ENCODE measurements at regions not wholly inside any gene's neighbourhood (a gene's known extent, or its start where the extent isn't known, plus 50 kb on each side); places are given as distances from the start of the nearest gene placed in this dataset.
"Not testable (repeated sequence)": the region's sequence is repeated elsewhere in the genome, so short reads cannot be mapped to it uniquely, and the experiment has no call there.

GRCh38 chr12:67077617-67078016 is 191.5 kb upstream of the CAND1 start:
- DNase-seq (ENCODE audit: low read depth), result no peak

- DNase-seq (ENCODE audit: low read depth), result no peak
These were observed 190.2 kb upstream of the CAND1 start for GRCh38 chr12:67078957-67079356.

- DNase-seq (ENCODE audit: low read depth), result no peak
These were observed 188.5 kb upstream of the CAND1 start for GRCh38 chr12:67080637-67081036.

- DNase-seq (ENCODE audit: low read depth), result no peak
These were observed 186.9 kb upstream of the CAND1 start for GRCh38 chr12:67082221-67082620.

GRCh38 chr12:67085699-67086098 is 183.5 kb upstream of the CAND1 start:
- DNase-seq (ENCODE audit: low read depth), result no peak

GRCh38 chr12:67086116-67086515 is 183.0 kb upstream of the CAND1 start:
- no peak for DNase-seq (ENCODE audit: low read depth)

- no peak for DNase-seq (ENCODE audit: low read depth)
These were observed 180.6 kb upstream of the CAND1 start for GRCh38 chr12:67088401-67089118.

GRCh38 chr12:67091204-67091603 is 178.0 kb upstream of the CAND1 start:
- no peak for DNase-seq (ENCODE audit: low read depth)

GRCh38 chr12:67091678-67092077 is 177.5 kb upstream of the CAND1 start:
- DNase-seq (ENCODE audit: low read depth), result no peak

- DNase-seq (ENCODE audit: low read depth), result not testable (repeated sequence)
These were observed 176.2 kb upstream of the CAND1 start for GRCh38 chr12:67092934-67093333.

GRCh38 chr12:67096533-67097318 is 172.4 kb upstream of the CAND1 start:
- DNase-seq (ENCODE audit: low read depth), result no peak

GRCh38 chr12:67099858-67100257 is 169.3 kb upstream of the CAND1 start:
- no peak for DNase-seq (ENCODE audit: low read depth)

GRCh38 chr12:67103521-67103920 is 165.6 kb upstream of the CAND1 start:
- DNase-seq (ENCODE audit: low read depth), result no peak

GRCh38 chr12:67107235-67107634 is 161.9 kb upstream of the CAND1 start:
- DNase-seq (ENCODE audit: low read depth), result no peak

GRCh38 chr12:67107751-67108269 is 161.3 kb upstream of the CAND1 start:
- DNase-seq (ENCODE audit: low read depth), result no peak

- not testable (repeated sequence) for DNase-seq (ENCODE audit: low read depth)
These were observed 158.8 kb upstream of the CAND1 start for GRCh38 chr12:67110345-67110744.

- DNase-seq (ENCODE audit: low read depth), result no peak
These were observed 158.0 kb upstream of the CAND1 start for GRCh38 chr12:67111182-67111581.

GRCh38 chr12:67112586-67112985 is 156.6 kb upstream of the CAND1 start:
- DNase-seq (ENCODE audit: low read depth), result no peak

GRCh38 chr12:67116134-67116533 is 153.0 kb upstream of the CAND1 start:
- no peak for DNase-seq (ENCODE audit: low read depth)

GRCh38 chr12:67122584-67122983 is 146.6 kb upstream of the CAND1 start:
- no peak for DNase-seq (ENCODE audit: low read depth)

GRCh38 chr12:67137256-67137655 is 131.9 kb upstream of the CAND1 start:
- no peak for DNase-seq (ENCODE audit: low read depth)

- DNase-seq (ENCODE audit: low read depth), result no peak
These were observed 127.7 kb upstream of the CAND1 start for GRCh38 chr12:67141296-67142018.

GRCh38 chr12:67145692-67146091 is 123.5 kb upstream of the CAND1 start:
- DNase-seq (ENCODE audit: low read depth), result no peak

All from activated T-cell treated with anti-CD3 and anti-CD28 coated beads for 48 hours (primary cell).